T-helper 2 cell (primary cell): ENCODE measurements at regions not wholly inside any gene's neighbourhood (a gene's known extent, or its start where the extent isn't known, plus 50 kb on each side); places are given as distances from the start of the nearest gene placed in this dataset.
"Not testable (repeated sequence)": the region's sequence is repeated elsewhere in the genome, so short reads cannot be mapped to it uniquely, and the experiment has no call there.

Source experiments
- DNase-seq, 5 experiments: peaks; one replicate each; pipeline versions ENCODE4 v3.0.0 to v3.0.0-alpha.2; 2012 to 2022

DNA sequence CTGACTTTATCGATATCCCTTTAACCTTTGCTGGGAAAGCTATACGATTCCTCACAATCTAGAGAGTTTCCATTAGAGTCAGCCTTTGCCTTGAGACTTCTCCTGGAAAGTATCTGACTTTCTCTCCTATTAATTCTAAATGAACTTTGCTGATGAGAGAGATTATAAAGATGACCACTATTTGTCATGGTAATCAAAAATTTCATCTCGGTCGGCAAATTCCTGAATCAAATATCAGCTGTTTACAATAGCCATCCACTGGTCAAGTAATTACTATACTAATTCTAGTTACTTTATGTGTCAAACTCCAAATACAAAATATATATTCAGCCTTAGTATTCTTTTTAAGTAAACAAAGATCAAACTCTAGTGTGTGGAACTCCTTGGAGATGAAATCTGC lies 164.4 kb upstream of the ITGA1 start:
- no peak for DNase-seq

DNA sequence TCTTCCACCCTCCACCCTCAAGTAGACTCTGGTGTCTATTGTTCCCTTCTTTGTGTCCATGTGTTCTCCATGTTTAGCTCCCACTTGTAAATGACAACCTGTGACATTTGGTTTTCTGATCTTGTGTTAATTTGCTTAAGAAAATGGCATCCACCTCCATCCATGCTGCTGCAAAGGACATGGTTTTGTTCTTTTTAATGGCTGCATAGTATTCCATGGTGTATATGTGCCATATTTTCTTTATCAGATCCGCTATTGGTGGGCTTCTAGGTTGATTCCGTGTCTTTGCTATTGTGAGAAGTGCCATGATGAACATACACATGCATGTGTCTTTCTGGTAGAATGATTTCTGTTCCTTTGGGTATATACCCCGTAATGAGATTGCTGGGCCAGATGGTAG lies 163.4 kb upstream of the ITGA1 start:
- DNase-seq = no peak

DNA sequence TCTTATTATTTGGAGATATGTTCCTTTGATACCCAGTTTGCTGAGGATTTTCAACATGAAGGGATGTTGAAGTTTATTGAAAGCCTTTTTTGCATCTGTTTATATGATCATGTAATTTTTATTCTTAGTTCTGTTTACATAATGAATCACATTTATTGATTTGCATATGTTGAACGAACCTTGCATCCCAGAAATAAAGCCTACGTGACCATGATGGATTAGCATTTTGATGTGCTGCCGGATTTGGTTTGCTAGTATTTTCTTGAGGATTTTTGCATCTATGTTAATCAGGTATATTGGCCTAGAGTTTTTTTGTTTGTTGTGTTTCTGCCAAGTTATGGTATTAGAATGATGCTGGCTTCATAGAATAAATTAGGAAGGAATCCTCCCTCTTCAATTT lies 161.4 kb upstream of the ITGA1 start:
- DNase-seq = no peak

DNA sequence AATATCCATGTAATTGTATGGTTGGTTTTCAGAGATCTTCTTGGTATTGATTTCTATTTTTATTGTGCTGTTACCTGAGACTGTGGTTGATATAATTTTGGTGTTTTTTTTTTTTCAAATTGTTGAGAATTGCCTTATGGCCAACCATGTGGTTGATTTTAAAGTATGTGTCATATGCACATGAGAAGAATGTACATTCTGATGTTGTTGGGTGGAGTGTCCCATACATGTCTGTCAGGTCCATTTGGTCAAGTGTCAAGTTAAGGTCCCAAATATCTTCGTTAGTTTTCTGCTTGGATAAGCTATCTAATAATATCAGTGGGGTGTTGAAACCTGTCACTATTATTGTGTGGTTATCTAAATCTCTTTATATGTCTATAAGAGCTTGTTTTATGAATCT lies 160.0 kb upstream of the ITGA1 start:
- no peak for DNase-seq

DNA sequence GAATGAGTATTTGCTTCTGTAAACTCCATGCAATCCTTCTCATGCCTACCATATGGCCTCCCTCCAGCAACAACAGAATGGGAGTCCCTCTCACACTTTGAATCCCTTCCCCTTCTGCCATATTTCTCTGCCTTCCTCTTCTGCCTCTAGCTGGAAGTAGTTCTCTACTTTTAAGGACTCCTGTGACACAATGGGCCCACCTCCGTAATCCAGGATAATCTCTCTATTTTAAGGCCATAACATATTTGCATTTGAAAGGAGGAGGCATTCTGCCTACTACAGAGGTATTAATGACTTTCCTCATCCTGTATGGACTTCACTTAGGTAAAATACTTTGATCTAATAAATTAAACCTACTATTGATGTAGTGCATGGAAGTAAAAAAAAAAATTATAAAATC lies 155.4 kb upstream of the ITGA1 start:
- no peak for DNase-seq

DNA sequence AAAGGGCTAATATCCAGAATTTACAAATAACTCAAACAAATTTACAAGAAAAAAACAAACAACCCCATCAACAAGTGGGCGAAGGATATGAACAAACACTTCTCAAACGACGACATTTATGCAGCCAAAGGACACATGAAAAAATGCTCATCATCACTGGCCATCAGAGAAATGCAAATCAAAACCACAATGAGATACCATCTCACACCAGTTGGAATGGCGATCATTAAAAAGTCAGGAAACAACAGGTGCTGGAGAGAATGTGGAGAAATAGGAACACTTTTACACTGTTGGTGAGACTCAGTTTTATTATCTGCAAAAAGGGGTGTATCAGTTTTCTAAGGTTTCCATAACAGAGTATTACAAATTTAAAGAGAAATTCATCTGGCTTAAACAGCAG lies 153.5 kb upstream of the ITGA1 start:
- not testable (repeated sequence) for DNase-seq

DNA sequence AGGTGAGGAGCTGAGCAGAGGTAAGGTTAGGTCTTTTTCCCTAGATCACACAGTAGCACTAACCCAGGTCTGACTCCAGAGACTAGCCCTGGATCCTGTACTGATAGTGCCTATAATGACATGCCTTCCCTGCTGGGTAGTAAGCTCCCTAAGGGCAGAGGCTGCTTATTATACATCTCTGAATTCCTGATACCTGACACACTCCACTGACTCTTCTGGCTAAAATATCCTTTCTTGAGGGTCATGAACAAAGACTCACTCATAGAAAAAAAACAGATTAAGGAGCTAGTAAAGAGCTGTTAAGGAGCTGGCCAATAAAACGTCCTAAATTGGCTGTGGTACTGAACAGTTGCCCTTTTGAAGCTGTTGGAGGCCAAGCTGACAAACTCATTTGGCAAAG lies 149.0 kb upstream of the ITGA1 start:
- no peak for DNase-seq

DNA sequence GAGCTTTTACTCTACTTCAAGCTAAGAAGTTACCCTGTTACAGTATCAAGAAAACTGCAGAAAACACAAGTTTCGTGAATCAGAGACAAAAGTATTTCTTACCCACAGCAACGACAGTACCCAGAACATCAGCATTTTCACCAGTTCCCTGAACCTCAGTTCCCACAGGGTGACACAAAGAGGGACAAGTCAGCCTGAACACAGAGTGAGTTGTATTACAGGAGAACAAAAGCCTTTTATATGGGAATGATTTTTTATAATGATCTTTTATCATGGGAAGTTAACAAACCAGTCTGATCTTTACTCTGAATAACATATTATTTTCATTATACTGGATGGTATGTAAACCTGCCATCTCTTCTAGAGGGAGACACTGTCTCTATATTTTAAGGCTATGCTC lies 139.0 kb upstream of the ITGA1 start:
- no peak for DNase-seq

DNA sequence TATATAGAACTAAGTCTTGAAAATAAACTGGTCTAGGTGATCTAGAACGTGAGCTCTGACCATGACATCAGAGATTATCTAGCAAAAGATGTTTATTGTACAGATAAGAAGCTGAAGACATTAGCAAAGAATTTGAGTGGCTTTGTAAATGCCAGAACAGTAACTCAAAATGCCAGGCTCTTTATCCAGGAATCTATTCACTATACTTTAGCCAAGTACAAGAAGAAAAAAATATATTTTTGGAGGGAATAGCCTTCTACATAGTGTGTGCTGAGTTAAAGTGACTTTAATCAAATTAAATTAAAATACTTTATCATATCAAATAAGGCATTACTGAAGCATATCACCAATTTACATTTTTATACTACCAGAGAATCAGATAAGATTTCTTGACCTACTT lies 132.6 kb upstream of the ITGA1 start:
- no peak for DNase-seq

DNA sequence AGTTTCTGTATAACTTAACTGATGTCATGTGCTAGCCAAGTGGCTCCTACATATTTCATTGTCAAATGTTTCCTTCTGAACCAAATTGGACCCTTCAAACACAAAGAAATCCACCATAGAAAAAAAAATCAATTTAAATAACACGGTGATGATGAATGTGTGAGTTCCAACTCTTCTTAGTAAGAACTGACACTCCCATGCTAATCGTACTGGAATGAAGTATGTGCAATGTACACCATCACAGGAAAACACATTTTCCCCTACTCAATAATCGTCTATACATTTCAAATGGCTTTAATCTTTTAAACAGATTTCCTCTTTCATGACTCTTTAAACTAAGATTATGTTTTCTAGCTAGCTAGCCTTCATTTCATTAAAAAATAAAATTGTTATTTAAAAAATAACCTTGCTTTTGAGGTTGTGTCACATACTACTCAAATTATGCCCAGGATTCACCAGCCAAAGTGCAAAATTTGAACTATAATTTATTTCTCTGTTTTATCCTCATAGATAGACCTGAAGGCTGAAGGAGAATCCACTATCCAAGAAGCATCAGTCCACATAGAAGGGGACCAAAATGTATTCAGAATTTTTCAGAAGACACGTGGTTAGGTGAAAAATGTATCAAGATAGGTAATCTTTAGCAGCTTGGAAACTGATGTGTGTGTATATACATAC lies 131.0 kb upstream of the ITGA1 start:
- no peak for DNase-seq

DNA sequence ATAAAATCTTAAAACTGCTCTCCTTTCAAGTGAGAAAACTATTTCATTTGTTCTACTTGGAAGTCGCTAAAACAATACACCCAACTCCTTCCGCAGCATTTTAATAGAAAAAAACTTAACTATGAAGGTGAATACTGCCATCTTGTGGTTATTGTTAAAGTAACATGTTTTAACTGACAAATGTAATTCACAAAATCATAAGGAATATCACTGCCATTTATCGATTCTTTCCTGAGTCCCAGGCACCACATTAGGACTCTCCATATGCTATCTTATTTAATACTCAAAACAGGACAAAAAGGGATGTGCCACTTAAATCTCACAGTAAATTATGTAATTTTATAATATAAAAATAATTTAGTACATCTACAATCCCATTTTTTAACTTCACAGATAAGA lies 130.5 kb upstream of the ITGA1 start:
- peak in 2 of 5 experiments; percentile 15 to 54 for DNase-seq

DNA sequence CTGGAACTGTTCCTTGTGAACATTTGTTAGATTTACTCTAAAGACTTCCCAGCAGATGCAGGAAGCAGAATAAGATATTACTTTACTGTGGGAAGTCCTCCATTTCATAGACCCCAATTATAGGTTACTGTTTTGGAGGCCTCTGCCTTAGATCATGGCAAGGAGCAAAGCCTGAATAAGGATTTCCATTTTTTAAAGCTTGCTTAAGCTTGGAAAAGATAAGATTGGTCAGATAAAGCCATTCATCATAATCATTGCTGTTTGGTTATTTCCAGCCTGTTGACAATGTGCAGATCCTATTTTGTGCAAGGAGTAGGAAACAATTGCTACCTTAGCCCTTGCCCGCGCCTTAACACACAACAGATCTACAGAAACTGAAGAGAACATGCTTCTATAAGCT lies 129.5 kb upstream of the ITGA1 start:
- DNase-seq = no peak

DNA sequence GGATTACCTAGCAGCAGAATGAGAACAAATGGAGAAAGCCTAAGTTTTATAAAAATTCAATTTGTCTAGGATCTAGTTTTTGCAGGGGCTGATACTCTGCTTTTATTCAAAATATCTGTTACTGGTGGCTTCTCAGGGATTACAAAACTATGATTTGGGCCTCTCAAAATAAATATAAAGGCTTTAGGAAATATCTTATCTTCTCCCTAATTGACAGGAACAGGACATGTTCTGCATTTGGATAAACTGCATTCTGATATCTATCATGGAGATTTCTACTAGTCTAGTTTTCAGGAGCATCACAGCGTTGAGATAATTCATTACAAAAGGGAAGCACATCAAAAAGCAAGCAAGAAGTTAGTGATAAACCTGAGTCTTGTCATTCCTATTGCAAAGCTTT lies 127.1 kb upstream of the ITGA1 start:
- no peak for DNase-seq

DNA sequence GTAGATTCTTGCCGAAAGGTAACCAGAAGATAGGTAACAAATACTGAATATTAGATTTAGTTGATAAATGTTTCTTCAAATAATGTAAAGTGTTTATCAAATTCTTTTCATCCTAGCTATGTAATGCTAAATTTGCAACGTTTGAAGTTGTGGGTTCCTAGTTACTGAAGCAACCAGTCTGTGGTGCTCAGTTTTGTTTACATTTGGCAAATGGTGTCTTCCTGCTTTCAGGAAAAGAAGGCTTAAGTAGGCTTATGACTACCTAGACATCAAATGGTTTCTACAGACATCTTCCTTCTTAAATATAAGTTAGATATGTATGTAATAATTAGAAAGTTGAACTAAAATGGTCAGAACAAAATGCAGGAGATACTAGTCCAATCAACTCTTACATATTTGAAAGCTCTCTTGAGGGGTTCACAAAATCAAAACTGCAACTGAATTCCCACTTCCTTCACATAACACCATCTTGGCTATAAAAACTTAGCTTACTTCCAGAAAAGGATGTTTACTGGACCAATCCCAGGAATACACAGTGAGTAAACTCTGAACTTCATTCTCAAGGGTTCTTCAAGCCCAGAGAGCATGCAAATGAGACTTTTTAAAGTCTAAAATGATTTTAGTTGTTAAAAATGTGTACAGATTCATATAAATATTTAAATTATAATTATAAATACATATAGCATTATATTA lies 125.7 kb upstream of the ITGA1 start:
- no peak for DNase-seq

DNA sequence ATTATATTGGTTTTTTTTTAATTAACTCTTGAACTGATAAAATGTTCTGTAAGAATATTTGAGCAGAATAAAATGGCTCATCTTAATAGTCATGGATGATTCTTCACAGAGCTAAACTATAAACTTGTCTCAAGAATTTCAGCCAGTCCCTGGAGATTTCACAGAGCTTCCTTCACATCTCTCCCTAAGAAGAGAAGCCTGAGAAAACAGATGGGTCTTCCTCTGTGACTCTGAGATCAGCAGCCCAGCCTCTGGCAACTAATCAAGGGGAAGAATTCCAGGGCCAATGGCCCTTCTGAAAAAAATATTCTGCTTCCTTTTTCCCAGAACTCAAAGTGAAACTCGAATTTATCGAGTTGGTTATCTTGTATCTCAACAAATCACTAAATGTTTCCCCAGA lies 122.2 kb upstream of the ITGA1 start:
- DNase-seq = no peak

DNA sequence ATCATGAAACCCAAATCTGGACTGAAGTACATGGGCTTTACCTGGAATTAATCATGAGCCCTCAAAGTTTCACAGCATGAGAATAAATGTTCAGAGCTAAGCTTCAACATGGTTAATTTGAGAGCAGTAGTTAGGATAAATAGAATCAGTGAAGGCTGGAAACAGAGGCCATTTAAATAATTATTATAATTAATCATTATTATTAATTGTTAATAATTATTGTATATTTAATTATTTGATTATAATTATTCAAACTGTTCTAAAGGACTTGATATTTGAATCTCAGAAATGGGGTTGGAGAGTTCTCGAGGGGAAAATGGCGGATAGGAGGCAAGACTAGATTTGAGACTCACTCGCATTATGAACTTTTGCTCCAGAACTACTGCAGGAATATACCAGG lies 119.6 kb upstream of the ITGA1 start:
- DNase-seq = no peak

DNA sequence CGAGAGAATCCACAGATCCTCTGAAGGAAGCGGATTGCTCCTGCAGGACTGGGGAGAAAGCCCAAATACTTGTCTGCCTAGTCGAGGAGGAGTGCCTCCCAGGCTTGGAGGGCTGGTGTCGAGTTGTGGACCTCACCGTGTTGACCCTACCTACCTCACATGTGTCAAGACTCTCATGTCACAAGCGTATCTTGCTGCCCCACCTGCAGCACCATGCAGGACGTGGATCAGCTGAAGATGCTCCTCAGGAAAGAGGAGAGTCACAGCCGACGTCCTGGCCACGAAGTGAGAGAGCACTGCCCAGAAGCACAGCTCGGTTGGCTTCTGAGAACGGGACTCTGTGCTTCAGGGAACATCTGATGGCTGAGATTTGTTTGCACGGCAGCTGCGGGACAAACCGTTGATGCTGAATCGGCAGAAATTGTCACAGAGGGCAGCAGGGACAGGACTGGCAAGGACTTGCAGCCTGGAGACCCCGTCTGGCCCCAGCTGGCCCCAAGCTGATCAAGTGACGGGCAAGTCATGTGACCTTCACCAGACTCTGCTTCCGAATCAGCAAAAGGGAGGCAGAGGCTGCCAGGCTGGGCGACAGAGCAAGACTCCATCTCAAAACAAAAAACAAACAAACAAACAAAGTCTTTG lies 119.1 kb upstream of the ITGA1 start:
- no peak for DNase-seq

DNA sequence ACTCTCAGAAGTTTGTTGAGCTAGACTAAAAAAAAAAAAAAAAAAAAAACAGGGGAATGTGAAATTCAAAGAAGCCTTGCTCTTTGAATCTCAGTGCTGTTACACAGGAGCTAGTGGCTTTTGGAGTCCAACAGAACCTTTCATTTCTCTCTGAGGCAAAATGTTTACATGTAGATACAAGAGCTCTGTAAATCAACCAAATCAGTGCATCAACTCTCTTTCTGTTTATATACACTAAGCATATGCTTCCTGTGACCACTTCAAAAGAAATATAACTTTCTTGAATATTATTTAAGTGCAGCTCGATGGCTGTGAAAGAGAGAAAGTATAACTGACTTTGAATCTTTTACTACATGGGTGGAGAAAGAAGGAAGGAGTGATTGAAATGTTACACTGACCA lies 115.3 kb upstream of the ITGA1 start:
- no peak for DNase-seq

DNA sequence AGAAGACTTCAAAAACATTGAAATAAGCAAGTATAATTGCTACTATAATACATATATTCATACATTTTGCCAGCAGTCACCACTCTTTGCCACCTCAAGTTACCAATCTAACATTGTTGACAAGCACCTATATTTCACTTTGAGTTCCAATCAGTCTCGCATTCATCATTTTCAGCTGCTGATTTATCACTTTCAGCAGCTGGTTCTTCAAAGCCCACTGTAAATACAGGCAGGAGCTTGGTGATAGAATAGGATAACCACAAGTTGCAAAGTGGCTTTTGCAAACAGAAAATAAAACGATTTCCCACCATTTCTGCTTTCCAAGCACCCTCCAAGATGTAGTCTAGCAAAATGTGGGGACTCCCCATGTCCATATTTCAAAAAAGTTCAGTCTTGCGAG lies 114.2 kb upstream of the ITGA1 start:
- peak in 1 of 5 experiments; percentile 1 for DNase-seq

DNA sequence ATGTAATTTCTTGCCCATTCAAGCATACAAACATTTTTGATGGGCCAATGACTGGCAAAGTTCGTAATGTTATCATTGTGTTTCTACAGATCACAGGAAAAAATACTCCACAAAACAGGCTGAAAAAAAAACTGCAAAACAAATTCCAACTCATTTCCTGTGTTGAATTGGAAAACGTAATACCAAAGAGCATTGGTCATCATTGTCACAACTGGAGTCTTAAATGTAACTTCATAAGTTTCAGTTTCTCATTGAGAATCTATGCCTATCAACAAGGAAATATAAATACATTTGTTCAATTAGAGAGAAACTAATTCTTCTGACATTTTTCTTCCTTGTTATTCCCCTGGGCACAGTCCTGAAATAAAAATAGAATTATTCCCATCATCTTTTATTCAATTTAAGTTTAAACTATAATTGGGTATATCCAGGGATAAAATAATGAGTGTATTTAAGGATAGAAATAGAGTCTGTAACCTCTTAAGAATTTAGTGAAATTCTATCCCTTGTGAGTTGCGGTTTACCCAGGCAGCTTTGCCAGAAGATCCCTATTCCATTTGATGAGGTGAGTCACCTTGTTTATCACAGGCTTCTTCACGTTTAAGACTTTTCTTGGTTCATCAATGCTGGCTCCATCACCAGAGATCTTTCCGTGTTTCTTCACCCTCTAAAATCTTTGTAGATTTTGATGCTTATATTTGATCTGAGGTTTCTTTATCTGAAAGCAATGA lies 112.7 kb upstream of the ITGA1 start:
- DNase-seq = no peak

DNA sequence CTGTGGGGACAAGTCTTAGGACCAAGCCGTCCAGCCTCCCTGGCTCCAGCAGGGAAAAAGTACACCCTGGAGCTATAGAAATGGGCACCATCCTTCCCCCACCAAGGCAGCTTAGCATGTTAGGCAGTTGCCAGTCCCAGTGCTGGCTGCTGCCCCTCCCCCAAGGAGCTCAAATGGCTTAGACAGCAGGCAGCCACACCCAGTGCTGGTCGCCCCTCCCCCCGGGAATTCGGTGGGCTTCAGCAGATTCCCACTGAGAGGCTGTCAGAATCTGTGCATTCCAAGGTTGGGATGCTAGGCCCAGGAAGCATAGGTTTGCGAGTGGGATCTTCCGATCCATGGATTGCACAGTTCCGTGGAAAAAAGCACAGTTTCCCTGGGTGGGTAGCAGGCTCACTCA lies 105.2 kb upstream of the ITGA1 start:
- DNase-seq = no peak

DNA sequence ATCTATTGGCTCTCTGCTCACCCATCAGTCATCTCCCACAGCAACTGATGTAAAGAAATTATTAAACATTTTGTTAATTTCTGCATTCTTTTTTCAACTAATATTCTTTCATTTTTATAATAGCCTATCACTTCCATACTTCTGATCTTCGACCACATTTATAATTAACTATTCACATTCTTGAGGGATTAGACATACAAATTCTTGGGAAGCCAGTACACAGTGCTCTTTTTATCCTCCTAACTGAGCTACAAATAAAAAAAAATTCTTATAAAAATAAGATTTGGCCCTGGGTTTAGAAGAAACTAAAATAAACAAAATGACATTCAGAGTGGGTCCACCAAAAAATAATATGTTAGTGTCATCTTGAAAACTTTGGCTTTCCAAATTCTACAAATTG lies 103.7 kb upstream of the ITGA1 start:
- DNase-seq = no peak

DNA sequence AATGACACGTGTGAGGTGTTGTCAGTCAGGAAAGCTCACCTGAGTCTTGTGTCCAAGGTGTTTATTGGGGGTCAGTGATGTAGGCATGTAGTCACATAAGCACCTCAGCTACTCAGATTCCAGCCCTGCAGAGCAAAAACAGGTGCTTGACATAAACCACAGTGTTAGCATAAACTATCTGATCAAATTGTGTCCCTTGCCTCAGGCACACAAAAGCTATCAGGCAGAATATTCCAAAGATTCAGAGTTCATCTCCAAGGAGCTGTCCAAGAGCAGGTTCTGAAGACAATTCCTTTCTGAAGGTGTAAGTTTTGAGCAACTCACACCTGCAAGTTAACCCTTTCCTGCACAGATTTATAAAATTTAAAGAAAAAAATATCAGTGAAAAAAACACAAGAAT lies 102.2 kb upstream of the ITGA1 start:
- DNase-seq = no peak

DNA sequence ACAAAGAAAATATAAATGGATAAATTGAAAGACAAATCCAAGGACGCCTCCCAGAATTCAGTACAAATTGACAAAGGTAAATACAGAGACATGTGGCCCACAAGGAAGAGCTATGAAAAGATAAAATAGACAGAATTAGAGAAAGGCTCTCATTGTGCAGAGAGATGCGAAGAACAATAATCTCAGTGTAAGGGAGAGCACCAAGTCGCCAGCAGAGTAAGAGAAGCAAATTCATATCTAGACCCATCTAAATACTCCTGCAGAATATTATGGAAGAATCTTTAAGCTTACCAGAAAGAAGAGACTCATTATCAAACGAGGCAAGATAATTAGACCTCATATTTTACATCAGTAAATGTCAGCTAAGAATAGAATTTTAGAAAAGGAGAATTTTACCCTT lies 101.7 kb upstream of the ITGA1 start:
- no peak for DNase-seq
